ENCODE measurements at regions not wholly inside any gene's neighbourhood (a gene's known extent, or its start where the extent isn't known, plus 50 kb on each side); places are given as distances from the start of the nearest gene placed in this dataset.

DNA sequence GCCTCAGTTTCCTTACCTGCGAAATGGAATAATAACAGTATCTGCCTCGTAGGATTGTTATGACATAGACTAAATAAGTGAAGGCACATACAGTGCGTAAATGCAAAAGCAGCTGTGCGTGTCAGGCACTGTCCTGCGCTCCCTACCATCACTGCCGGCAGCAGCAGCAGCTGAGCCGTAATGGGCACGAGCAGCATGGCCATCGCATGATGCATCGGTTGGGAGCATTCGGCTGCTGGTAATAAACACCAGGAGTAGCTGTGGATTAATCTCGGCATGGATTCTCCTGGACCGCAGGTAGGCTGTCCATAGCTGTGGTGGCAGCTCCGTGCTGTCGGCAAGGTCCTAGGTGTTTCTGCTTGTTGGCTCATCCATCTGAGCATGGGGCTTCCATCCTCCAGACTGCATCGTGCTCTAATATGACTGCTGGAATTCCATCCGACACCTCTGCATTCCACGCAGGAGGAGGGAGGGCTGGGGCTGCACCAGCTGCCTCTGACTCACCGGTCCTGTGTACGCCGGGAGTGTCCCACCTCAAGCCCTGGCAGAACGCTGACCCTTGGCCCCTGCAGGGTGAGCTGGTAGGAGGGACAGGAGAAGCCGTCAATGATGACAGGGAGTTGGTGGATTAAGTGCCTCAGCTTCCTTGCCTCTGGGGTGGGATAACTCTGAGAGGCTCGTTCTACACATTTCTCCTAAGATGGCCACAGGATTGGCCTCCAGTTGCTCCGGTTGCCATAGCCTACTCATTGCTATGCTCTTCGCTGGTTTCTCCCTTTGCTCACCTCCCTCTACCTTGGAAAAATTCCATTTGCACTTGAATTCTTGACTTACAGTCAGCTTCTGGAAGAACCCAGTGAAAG lies 100.9 kb upstream of the PMEPA1 start:
- Histone ChIP-seq H3K27ac (ENCODE audit: control insufficient read depth, insufficient read depth) (no peak overlapping the region), H3K27me3 (replicated peaks in 1 of 2; ENCODE audit: control insufficient read depth in 2 of 2, insufficient read depth in 2 of 2, low read length in 1 of 2) (peaks cover 0 to 4% of the 10 kb centered on the region in 2 experiments; a peak in 2 of 4 replicates), H2AFZ (ENCODE audit: control insufficient read depth, low read depth, low read length) (no peak overlapping the region), H3K79me2 (ENCODE audit: control insufficient read depth, insufficient read depth, low read length) (no peaks in the 10 kb centered on the region), H4K20me1 (ENCODE audit: control insufficient read depth, insufficient read depth) (no peaks in the 10 kb centered on the region), H3K4me3 (no peak overlapping the region), H3K4me2 (ENCODE audit: control insufficient read depth, insufficient read depth) (no peak overlapping the region), H3K36me3 (ENCODE audit: control insufficient read depth in 2 of 2, insufficient read depth in 2 of 2, low read length in 1 of 2) (no peaks in the 10 kb centered on the region; a peak in 1 of 4 replicates), H3K9me3 (replicated peaks; ENCODE audit: control insufficient read depth, insufficient read depth, low read length) (no peaks in the 10 kb centered on the region; the same call in 2 of the 3 replicates), H3K4me1 (ENCODE audit: control insufficient read depth, insufficient read depth, low read length) (no peaks in the 10 kb centered on the region), H3K9ac (ENCODE audit: control insufficient read depth, insufficient read depth, low read length) (no peak overlapping the region)
- POLR2A ChIA-PET = interaction anchor here (0.6 kb wide), 1 partner anchor 257 kb away, joined by 3 read pairs; no protein-coding TSS in a partner anchor
- in situ Hi-C loops (cut with MboI) = no loop called here
- ATAC-seq (no peak), FAIRE-seq (no peak), DNase-seq (ENCODE audit: low read depth, low spot score) (no peak)
- 44% methylated on average over 26 of the region's 26 CpGs for WGBS (ENCODE audit: insufficient coverage, insufficient replicate concordance, low lambda C conversion rate, missing lambda C conversion rate)
- BruUV-seq (replicated peaks) = no TSS peak
- intact Hi-C loops (cut with micrococcal nuclease; ENCODE audit: unreplicated experiment) = no loop called here
- RAD21 ChIA-PET (ENCODE audit: unreplicated experiment) = no interaction called here
- TF ChIP-seq POLR2AphosphoS5 (IDR thresholded peaks at IDR 0.05; ENCODE audit: low read length) (no peak), BMI1 (IDR thresholded peaks at IDR 0.05; ENCODE audit: borderline replicate concordance) (no peak), NFYA (IDR thresholded peaks at IDR 0.05; ENCODE audit: borderline replicate concordance, low read depth, low read length) (no peak), RAD51 (IDR thresholded peaks at IDR 0.05) (no peak), RB1 (IDR thresholded peaks at IDR 0.05; ENCODE audit: borderline replicate concordance) (no peak), NFIC (IDR thresholded peaks at IDR 0.05; ENCODE audit: low read depth, low read length) (no peak), RAD21 (IDR thresholded peaks at IDR 0.05; ENCODE audit: insufficient read depth, low read depth, low read length) (no peak), EGR1 (IDR thresholded peaks at IDR 0.05; ENCODE audit: borderline replicate concordance in 1 of 2, low read depth in 2 of 2, low read length in 2 of 2) (no peak), EZH2 (IDR thresholded peaks at IDR 0.05; ENCODE audit: borderline replicate concordance, control insufficient read depth, low read depth, low read length) (no peak)
- TF ChIP-seq, protein P1, sequence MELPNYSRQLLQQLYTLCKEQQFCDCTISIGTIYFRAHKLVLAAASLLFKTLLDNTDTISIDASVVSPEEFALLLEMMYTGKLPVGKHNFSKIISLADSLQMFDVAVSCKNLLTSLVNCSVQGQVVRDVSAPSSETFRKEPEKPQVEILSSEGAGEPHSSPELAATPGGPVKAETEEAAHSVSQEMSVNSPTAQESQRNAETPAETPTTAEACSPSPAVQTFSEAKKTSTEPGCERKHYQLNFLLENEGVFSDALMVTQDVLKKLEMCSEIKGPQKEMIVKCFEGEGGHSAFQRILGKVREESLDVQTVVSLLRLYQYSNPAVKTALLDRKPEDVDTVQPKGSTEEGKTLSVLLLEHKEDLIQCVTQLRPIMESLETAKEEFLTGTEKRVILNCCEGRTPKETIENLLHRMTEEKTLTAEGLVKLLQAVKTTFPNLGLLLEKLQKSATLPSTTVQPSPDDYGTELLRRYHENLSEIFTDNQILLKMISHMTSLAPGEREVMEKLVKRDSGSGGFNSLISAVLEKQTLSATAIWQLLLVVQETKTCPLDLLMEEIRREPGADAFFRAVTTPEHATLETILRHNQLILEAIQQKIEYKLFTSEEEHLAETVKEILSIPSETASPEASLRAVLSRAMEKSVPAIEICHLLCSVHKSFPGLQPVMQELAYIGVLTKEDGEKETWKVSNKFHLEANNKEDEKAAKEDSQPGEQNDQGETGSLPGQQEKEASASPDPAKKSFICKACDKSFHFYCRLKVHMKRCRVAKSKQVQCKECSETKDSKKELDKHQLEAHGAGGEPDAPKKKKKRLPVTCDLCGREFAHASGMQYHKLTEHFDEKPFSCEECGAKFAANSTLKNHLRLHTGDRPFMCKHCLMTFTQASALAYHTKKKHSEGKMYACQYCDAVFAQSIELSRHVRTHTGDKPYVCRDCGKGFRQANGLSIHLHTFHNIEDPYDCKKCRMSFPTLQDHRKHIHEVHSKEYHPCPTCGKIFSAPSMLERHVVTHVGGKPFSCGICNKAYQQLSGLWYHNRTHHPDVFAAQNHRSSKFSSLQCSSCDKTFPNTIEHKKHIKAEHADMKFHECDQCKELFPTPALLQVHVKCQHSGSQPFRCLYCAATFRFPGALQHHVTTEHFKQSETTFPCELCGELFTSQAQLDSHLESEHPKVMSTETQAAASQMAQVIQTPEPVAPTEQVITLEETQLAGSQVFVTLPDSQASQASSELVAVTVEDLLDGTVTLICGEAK (IDR thresholded peaks at IDR 0.05; ENCODE audit: borderline replicate concordance) = no peak
- SMC1A ChIA-PET (ENCODE audit: uncharacterized antibody, unreplicated experiment) = no interaction called here
- CTCF ChIA-PET = no interaction called here

Data from GM12878 (cell line).